AG09319 (cell line): ENCODE measurements at regions not wholly inside any gene's neighbourhood (a gene's known extent, or its start where the extent isn't known, plus 50 kb on each side); places are given as distances from the start of the nearest gene placed in this dataset.
A peak's percentile ranks its signal among the peaks of the same experiment; 100 is the strongest.

Source experiments
- DNase-seq: peaks from one replicate; pipeline ENCODE4 v3.0.0-alpha.2; 2010; ENCODE audit warnings: low read depth; ENCODE audit errors: extremely low read depth
- TF ChIP-seq, protein P1 (sequence below): IDR thresholded peaks from 2 replicates; pipeline ENCODE4 v1.5.1; 2011; ENCODE audit warnings: low read depth, mild to moderate bottlenecking, inconsistent platforms, low read length, moderate library complexity

- no peak for DNase-seq
These were observed 280.5 kb downstream of the TLL1 start for GRCh38 chr4:166153548-166153947.

DNA sequence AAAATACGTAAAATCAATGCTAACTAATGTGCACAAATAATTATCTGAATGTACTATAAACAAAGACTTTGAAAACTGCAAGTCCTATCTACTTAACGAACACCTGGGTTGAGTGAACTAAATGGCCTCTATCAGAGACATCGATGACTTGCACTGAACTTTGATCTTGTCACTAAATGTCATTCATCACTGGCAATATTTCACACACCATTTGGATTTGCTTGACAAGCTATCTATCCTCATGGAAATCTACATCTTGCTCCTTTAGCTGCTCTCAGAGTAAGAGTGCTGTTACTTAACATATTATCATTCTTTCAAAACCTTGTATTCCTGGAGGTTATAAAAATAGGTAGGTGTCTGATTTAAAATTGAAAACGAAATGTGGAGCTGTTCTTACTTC lies 289.3 kb downstream of the TLL1 start:
- no peak for DNase-seq
- TF ChIP-seq, protein P1, sequence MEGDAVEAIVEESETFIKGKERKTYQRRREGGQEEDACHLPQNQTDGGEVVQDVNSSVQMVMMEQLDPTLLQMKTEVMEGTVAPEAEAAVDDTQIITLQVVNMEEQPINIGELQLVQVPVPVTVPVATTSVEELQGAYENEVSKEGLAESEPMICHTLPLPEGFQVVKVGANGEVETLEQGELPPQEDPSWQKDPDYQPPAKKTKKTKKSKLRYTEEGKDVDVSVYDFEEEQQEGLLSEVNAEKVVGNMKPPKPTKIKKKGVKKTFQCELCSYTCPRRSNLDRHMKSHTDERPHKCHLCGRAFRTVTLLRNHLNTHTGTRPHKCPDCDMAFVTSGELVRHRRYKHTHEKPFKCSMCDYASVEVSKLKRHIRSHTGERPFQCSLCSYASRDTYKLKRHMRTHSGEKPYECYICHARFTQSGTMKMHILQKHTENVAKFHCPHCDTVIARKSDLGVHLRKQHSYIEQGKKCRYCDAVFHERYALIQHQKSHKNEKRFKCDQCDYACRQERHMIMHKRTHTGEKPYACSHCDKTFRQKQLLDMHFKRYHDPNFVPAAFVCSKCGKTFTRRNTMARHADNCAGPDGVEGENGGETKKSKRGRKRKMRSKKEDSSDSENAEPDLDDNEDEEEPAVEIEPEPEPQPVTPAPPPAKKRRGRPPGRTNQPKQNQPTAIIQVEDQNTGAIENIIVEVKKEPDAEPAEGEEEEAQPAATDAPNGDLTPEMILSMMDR, result no peak

More at GRCh38 chr4:166153548-166153947, 280.5 kb downstream of the TLL1 start:
- TF ChIP-seq, protein P1, result no peak

GRCh38 chr4:166165829-166166420 lies 292.9 kb downstream of the TLL1 start:
- TF ChIP-seq, protein P1, result peak; percentile 68
- DNase-seq, result peak; percentile 7

- no peak for DNase-seq
- TF ChIP-seq, protein P1, result no peak
These were observed 296.1 kb downstream of the TLL1 start for GRCh38 chr4:166169111-166169510.

DNA sequence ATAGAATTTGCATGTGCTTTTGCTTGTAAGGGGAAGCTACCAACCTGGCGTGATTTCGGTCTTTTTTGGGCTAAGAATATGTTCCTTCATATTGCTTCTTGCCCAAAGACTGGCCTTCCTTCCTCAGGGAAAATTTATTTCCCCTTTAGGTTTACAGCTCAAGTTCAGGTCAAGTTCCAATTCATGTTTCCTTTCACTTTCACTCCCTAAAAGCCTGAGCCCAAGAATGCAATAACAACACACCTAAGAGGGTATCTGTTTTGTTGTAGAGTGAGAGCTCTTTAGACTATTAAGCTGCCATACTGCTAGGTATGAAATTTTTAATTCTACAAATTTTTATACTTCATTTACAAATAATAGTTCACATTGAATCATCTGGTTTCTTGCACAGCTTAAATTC lies 299.6 kb downstream of the TLL1 start:
- DNase-seq, result no peak
- TF ChIP-seq, protein P1, result no peak

DNA sequence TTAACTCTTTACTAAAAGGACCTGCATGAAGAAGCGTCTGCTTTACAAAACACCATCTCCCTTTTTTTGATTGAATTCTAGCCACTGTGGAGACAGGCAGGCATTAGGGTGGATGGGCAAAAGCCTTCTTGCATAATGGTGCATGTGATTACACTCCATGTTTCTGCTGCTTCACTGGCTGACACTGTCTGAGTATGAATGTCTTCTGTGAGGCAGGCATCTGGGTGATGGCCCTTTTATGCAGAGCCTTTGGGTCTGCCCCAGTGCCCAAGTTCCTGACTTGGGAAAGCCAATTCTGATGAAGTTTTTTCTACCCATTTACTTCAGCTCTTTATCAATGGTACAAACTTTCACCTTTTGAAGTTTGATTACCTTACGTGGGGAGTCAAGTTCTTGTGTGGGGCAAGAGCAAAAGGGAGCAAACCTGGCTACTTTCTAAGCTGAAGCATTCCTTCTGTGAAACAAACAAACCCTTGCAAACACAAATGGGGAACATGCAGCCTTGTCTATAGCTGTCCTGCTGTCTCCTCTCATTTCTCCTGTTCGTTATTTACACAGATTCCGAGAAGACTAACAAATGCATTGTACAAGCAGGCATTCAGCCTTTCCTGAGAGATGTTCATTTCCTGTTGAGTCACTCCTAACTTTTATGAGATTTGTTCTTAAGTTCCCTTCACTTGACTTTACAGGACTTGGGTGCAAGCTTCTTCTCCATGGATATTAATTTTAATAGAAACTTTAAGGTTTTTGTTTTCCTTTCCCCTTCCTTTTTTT lies 301.9 kb downstream of the TLL1 start:
- DNase-seq, result no peak
- TF ChIP-seq, protein P1, result no peak

GRCh38 chr4:166182145-166182544 lies 309.1 kb downstream of the TLL1 start:
- no peak for DNase-seq
- TF ChIP-seq, protein P1, result no peak
